ENCODE measurements at regions not wholly inside any gene's neighbourhood (a gene's known extent, or its start where the extent isn't known, plus 50 kb on each side); places are given as distances from the start of the nearest gene placed in this dataset.
"Not testable (repeated sequence)": the region's sequence is repeated elsewhere in the genome, so short reads cannot be mapped to it uniquely, and the experiment has no call there.

GRCh38 chr4:19197838-19198237 lies 1053.9 kb upstream of the SLIT2 start:
- not testable (repeated sequence) for TF ChIP-seq CTCF (IDR thresholded peaks at IDR 0.05); EP300 (IDR thresholded peaks at IDR 0.05; ENCODE audit: borderline replicate concordance in 1 of 2, low read depth in 1 of 2, low read length in 1 of 2); GATA2 (CRISPR knock-in tag; IDR thresholded peaks at IDR 0.05); RFX5 (IDR thresholded peaks at IDR 0.05; ENCODE audit: low read length); USF2 (IDR thresholded peaks at IDR 0.05; ENCODE audit: borderline replicate concordance, low read depth, low read length); FOXM1 (IDR thresholded peaks at IDR 0.05; ENCODE audit: low read depth); NRF1 (IDR thresholded peaks at IDR 0.05; ENCODE audit: low read depth, low read length); NFIC (IDR thresholded peaks at IDR 0.05; ENCODE audit: borderline replicate concordance); MAX (IDR thresholded peaks at IDR 0.05; ENCODE audit: low read depth); TAF1 (IDR thresholded peaks at IDR 0.05; ENCODE audit: borderline replicate concordance, low read depth, low read length); YY1 (IDR thresholded peaks at IDR 0.05; ENCODE audit: low read depth); SIN3A (IDR thresholded peaks at IDR 0.05; ENCODE audit: borderline replicate concordance, low read depth, low read length); GABPA (IDR thresholded peaks at IDR 0.05; ENCODE audit: low read depth)

All from SK-N-SH (cell line).